ENCODE measurements at regions not wholly inside any gene's neighbourhood (a gene's known extent, or its start where the extent isn't known, plus 50 kb on each side); places are given as distances from the start of the nearest gene placed in this dataset.

DNA sequence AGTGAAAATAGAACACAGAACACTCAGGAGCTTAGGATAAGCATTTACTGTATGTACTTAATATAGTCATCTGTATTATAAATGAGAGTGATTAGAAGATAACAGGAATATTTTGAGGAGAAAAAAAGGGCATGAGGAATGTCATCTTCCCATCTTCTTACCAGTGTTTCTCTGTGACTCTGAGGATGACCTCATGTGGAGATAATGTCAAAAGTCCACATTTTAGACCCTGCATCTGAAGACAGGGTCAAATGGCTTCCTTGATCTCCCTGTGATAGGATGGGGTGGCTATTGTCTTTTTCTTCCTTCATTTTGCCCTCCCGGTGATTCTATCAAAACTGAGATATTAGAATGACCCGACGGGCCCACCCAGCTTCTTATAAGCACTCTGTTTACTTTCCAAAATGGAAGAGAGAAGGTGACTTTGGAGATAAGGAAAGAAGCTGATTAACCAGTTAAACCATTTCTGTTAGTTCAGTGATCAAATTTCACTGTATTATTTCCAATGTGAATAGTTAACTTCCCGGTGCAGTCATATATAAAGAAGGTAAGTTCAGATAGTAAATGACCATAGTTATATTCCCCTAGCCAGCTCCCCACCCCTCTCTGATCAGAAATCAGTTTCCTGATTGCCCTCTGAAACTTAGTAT, 115.7 kb upstream of the SALL4 start:
- DNase-seq: no peak

DNA sequence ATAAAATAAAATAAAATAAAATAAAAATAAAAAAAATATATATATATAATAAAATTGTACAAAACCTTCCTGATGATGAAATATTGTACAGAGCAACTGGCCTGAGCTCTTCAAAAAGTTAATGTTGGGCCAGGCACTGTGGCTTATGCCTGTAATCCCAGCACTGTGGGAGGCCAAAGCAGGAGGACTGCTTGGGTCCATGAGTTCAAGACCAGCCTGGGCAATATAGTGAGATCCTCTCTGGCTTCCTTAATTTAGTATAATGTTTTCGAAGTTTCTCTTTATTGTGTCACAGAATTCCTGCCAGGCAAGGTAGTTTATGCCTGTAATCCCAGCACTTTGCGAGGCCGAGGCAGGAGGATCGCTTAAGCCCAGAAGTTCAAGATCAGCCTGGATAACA, 113.9 kb upstream of the SALL4 start:
- no peak for DNase-seq

DNA sequence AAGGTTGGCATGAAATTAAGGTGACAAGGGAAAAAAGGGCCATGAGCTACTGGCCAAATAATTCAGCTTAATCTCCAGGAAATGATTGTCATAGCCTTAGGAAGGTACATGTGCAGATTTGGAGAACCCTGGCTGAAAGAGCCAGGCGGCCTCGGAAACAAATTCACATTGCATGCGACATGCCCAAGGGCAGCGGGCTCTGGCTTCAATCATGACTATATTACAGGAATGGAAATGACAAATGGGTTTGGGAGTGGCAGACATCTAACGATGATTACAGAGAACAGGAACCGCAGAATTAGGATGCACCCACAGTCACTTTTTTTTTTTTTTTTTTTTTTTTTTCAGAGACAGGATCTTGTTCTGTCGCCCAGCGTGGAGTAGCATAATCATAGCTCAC, 112.4 kb upstream of the SALL4 start:
- no peak for DNase-seq

DNA sequence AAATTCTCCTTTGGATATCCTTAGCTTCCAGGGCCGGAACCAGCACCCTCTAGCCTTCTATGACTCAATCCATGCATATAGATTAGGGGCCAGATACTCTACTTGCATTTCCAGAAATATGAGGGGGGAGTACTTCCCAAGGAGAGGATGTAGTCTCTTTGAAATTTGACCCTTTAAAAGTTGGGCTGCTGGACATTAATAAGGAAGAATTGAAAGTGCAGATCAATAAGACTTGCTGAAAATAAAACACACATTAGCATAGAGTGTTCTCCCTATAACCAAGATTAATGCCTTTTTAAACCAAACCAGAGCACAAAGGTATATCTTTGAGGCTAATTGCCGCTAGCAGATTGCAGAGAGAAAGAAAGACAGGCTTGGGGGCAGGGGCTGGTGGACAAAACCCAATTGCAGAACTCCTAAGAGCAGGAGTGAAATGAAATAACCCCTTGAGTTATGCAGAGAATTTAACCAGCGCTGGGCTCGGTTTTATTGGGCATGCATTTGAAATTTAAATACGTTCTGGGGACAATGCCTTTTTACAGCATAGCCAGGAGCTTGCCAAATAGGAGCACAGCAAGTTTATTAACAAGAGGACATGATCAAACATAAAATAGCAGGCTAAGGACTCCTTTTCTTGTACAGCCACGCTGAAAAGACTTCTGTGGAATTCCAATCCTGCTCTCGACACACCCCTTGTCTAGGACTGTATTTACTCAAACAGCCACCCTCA, 108.2 kb upstream of the SALL4 start:
- DNase-seq: no peak

DNA sequence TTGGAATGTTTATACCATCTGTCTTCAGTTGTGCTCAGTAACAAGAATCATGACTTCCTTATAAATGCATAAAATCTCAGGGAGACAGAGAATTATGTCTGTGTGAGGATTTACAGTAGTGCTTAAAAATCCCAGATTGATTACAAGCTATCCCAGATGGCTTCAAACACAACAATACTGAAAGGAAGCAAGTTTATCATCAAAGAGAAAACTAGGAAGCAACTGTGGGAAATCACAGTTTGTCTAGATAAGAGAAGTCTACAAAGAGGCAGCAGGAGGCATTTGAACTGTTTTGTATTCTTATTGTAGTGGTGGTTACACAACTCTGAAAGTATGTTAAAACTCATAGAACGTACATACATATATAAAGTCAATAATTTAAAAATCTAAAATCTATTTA, 104.4 kb upstream of the SALL4 start:
- no peak for DNase-seq

DNA sequence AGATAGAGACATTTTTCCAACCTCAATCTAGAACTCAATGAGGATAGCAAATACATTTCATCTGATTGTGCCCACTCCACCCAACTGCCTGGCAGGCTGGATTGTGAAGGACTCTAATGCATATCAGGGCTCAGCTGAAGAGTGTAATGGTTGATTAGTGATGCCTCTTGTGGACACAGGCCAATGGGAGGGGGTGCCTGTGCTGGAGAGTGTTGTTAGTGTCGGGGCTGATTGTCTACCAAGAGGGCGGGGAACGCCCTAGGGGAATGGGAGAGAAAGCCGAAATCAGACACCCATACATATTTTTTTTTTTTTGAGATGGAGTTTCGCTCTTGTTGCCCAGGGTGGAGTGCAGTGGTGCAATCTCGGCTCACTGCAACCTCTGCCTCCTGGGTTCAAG, 103.7 kb upstream of the SALL4 start:
- DNase-seq: no peak

DNA sequence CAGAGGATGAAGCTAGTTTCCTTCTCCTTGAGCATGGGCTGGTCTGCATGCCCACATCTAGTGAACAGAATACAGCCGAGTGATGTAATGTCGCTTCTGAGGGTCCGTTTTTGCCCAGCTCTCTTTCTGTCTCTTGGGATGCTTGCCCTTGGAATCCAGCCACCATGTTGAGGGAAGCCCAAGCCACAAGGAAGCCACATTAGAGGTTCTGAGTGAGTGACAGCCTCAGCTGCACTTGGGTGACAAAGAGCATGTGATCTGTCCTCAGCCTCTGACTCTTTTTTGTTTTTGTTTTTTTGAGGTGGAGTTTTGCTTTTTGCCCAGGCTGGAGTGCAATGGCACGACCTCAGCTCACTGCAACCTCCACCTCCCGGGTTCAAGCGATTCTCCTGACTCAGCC, 100.6 kb upstream of the SALL4 start:
- no peak for DNase-seq

DNA sequence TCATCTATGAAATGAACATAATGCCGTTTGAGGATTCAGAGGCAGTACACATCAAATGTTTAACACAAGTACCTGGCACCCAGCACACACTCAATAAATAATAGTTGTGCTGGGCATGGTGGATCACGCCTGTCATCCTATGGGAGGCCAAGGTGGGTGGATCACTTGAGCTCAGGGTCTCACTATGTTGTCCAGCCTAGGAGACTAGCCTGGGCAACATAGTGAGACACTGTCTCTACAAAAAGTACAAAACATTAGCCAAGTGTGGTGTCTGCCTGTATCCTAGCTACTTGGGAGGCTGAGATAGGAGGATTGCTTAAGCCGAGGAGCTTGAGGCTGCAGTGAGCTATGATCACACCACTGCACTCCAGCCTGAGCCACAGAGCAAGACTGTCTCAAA, 98.1 kb upstream of the SALL4 start:
- no peak for DNase-seq

DNA sequence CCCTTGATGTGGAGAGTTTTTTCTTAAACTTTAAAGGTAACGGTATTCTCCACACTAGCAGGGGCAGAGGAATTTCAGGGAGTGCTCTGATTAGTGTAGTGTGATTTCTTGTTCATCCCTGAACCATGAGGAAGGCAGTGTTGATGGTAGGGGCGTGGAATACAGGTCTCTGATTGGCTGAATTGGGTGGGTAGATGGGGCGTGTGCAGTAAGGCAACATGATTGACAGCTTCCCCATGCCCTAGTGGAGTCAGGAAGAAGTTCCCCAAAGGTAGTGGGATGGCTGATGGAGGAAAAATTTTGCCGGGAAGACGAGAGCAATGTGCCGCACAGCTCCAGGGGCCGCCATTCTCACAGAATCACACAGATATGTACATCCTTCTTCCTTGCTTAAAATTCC, 97.4 kb upstream of the SALL4 start:
- DNase-seq: no peak

DNA sequence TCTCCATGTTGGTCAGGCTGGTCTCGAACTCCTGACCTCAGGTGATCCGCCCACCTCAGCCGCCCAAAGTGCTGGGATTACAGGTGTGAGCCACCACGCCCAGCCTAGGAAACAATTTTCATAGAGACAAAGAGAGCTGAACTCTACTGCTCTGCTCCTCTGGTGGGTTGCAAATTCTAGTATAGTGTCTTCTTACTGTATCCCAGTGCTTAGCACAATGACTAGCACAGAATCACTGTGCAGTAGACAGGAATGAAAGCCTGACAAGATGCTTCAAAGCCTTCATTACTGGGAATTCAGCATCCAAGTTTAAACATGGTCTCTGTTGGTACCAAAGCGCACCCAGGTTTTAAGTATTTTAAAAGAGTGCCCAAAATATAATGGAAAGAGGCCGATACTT, 96.5 kb upstream of the SALL4 start:
- no peak for DNase-seq

DNA sequence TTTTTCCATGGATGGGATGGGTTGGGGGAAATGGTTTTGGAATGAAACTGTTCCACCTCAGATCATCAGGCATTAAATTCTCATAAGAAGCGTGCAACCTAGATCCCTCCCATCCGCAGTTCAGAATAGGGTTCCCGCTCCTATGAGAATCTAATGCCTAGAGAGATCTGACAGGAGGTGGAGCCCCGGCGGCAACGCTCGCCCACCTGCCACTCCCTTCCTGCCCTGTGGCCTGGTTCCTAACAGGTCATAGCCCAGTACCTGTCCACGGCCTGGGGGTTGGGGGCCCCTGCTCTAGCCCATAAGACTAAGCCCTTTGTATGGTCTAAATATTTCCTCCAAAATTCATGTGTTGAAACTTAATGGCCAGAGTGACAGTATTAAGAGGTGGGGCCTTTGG, 92.3 kb upstream of the SALL4 start:
- DNase-seq: no peak

DNA sequence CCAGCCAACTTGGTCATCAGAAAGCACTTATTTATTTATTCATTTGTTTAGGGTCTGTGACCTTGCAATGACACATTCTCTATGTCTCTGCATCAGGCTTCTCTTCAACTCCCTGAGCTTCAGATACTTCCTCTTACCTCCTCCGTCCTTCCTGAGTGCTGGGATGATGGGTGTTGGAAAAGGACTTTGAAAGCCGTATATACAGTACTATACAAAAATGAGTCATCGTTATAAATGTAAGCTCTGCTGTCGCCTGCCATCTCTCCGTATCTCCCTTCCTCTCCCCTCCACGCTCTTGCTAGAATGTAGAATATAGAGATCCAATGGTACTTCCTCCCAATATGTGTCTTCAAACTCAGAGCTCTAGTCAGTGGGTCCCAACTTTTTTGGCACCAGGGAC, 91.9 kb upstream of the SALL4 start:
- DNase-seq: no peak

DNA sequence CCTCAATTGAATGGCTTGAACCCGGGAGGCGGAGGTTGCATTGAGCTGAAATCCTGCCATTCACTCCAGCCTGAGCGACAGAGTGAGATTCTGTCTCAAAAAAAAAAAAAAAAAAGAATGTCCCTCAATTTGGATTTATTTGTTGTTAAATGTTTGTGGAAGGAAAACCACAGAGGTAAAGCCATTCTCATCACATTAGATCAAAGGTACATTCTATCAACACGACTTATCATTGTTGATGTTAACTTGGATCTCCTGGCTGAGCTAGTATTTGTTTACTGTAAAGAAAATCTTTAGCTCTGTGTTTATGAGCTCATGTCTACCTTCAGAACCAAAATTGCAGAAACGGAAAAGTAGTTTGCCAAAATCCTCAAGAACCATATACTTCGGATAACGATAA, 91.4 kb upstream of the SALL4 start:
- no peak for DNase-seq

DNA sequence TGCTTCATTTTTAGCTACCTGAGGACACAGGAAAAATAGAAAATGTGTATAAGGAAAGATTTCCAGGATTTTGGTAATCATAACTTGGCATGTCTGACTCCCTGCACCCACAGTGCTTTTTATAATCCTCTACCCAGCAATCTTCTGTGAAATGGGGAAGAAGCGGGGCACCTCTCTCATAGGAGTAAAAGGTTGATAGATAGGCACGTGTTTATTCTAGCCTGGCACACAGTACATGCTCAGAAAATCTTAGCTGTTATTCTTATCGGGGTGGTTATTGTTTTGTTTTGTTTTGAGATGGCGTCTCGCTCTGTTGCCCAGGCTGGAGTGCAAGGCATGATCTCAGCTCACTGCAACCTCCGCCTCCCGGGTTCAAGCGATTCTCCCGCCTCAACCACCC, 87.7 kb upstream of the SALL4 start:
- no peak for DNase-seq

DNA sequence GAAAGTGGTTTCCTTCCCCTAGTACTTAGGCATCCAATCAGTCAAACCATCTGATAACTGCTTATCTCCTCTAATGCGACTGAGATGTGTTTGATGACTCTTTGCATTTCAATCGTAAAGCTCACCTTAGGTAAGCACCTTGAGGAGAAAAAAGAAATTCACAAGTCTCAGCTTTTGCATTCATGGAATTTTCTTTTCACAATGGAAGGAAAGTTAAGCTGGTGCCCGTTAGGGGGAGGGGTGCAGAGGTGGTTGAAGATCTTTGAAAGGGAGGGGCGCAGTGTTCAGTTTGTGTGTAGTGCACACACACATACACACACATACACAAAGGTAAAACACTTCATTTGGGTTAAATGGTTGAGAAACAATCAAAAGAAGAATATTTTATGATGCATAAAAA, 87.1 kb upstream of the SALL4 start:
- DNase-seq: no peak

DNA sequence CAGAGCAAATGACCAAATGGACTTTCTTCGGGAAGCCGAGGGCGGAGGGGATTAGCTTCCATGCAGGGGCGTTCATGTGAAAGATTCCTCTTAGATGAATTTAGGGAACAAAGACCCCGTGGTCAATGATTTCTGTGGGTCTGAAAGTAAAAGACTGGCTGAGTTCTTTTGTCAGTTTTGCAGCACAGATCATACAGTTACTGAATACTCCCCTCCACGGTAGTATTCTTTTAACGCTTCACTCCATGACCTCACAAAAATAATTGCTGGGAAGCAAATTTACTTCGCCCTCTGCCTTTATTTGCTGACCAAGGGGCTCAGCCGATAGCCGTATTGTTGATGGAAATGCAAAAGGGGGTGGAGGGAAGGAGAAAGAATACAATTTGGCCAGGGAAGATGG, 86.0 kb upstream of the SALL4 start:
- no peak for DNase-seq

DNA sequence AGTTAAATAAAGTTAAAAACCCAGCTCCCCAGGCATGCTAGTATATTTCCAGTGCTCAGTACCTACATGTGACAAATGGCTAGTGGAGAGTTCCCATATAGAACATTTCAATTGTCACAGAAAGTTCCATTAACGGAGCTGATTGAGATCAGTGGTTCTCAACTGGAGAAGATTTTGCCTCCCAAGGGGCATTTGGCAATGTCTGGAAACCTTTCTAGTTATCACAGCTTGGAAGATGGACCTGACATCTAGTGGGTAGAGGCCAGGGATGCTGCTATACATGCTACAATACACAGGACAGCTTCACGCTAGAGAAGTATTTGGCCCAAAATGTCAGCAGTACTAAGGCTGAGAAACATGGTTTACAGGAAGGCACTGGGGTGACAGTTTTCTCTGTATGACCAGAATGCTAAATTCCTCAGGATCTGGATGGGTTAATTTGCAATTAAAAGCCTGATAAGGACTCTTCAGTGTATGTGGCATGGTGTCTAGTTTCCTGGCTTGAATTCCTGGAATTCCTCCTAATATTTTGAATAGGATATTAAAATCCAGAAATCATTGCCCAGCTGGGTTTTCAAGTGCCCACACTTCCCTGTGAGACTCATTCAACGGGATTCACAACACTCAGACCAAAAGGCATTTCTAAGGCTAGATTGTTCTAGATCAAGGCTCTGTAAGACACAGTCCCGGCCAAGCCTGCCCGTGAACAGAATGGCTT, 84.7 kb upstream of the SALL4 start:
- DNase-seq: no peak

DNA sequence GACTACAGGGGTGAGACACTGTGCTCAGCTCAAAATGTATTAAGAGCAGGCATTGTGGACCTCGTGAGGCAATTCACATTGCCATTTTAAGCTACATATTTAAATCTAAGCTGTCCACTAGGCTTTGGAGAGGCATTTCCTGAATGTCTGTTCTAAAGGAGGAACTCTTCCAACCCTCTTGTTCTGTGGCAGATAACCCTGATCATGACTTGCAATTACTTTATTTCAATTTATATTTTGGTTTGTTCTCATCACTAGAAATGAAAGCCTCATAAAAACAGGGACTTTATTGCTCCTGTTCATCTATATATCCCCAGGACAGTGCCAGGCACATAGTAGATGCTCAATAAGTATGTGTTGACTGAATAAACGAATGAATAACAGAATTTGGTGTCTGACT, 84.0 kb upstream of the SALL4 start:
- DNase-seq: no peak

DNA sequence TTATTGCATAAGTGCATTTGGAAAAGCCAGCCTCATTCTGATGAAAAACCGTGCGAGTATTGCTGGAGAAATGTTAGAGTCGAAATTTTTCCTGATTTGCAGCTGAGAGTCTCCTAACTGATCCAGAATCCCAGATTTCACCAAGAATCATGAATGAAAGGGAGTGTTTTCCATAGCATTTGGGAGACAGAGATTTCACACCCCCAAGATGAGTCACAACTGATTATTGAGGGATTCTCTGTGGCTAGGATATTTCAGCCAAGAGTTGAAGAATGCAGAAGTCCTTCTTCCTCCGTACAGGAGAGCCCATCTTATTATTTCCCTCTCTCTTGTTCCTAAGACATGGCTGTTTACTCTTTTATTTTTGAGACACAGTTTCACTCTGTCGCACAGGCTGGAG, 82.2 kb upstream of the SALL4 start:
- no peak for DNase-seq

DNA sequence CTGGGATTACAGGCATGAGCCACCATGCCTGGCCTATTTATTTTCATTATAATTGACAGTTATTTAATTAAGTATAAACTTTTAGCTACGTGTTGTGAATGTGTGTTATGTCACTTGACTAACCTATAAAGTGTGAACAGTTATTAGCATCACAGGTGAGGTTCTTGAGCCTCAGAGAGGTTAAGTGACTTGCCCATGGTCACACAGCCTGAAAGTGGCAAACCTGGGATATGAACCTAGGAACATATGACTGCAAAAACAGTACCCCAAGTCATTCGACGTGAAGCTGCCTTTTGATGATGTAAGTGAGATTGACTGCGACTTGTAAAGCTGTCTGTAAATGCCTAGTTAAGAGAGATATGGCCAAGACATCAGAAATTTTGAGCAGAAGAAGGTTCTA, 77.9 kb upstream of the SALL4 start:
- DNase-seq: no peak

DNA sequence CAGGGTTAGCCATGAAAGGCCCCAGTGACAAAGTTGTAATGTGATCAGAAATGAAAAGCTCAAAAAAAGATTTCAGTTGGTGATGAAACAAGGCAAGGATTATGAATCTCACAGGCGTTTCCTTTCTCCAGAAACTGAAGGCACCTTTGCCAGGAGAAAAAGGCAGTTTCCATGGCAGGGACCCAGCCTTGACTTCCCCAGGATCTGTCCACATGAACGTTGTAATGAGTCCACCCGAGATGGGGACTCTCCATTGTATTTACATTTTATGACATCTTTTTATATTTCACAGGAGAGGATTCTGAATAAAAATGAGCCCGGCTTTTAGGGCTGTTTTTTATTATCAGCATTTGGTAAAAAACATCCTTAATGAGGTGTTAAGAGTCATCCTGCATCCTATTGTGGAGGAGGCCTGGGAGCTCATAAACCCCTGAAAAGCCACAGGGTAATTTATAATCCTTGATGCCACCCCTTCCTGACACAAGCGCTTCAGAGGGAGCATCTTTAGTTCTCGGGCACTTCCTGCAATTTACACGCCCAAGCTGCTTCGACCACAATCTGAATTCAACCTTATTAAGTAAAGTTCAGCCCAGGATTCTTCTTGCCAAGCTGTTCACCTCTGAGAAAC, 74.1 kb upstream of the SALL4 start:
- no peak for DNase-seq

DNA sequence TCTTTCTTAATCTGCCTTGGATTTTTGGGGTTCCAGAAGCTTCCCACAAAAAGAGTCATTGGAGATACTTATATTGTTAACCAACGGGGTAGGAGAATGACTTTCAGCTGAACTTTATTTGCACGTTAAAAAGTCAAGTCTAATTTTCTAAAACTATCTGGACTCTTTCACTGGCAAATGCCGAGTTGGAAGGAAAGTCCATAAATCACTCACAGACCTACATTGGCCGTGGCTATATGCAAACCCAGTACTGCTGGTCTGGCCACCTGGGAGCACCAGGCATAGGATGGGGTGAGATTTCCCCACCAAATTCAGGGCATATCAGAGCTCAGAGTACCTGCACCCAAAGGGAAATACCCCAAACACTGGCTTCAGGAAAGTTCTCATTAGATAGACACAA, 71.3 kb upstream of the SALL4 start:
- no peak for DNase-seq

DNA sequence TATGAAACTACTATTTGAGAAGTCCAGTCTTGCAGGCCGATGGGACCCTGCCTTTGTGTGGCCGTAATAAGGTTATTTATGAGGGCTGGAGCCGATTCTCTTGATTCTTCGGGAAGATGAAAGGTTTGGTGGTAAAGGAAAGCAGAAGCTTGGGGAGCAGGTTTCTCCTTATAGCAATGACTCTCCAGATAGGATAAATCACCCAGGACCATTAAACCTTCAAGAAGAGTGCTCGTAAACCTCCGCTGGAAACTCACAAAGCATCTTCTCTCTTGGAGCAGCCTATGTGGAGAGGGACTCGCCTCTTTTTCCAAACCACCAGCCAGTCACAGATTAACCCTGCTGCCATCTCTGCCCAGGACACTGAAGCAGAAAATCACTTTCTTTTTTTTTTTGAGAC, 69.6 kb upstream of the SALL4 start:
- no peak for DNase-seq

DNA sequence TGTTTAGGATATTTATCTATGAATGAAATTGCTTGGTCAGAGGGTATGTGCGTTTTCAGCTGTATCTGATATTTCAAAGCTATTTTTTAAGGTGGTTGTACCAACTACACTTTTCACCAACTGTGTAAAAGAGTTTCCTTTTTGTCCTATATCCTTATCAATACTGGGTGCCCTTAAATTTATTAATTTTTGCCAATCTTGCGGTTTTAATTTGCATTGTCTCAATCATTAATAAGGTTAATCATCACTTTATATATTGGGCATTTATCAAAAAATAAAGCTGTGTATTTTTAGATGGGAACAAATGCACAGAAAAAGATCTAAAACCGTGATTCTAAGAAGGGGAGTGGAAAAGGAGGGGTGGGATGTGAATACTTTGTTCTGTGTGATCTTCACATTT, 66.7 kb upstream of the SALL4 start:
- DNase-seq: no peak
